ENCODE measurements at regions not wholly inside any gene's neighbourhood (a gene's known extent, or its start where the extent isn't known, plus 50 kb on each side); places are given as distances from the start of the nearest gene placed in this dataset.

DNA sequence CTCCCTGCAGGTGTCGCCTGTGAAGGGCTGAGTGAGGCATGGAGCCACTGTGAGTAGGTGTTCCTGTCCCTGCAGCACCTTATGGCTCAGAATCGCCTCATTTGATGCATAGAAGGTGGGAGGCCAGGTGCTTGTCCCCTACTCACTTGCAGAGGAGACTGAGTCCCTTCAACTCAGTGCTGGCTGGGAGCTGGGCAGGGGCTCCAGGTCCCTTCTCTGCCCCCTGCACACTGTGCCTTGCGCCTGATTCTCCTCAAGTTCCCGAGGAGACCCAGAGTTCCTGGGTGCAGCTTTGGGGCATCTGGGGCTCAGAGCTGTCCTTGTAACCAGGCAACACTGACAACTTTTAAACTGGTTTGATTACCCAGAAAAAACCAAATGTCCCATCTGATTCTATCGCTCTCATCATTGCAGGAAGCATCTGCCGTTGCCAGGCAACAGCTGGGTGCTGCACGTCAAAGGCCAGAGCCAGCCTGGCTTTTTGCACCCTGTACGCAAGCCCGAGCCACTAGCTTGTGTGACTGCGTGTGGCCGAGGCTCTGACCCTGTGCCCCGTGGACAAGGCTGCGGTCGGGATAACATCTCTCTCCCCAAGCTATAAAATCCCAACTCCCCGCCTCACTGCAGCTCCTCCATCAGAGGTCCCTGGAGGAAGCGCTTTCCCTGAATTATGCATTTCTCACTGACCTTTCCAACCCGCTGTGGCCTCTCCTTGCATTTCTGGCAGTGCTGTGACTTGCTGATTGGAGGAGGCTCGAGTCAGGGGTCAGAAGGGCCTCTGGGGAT is 130.8 kb upstream of the HDAC4 start:
- no peak for DNase-seq (ENCODE audit: low read depth)

DNA sequence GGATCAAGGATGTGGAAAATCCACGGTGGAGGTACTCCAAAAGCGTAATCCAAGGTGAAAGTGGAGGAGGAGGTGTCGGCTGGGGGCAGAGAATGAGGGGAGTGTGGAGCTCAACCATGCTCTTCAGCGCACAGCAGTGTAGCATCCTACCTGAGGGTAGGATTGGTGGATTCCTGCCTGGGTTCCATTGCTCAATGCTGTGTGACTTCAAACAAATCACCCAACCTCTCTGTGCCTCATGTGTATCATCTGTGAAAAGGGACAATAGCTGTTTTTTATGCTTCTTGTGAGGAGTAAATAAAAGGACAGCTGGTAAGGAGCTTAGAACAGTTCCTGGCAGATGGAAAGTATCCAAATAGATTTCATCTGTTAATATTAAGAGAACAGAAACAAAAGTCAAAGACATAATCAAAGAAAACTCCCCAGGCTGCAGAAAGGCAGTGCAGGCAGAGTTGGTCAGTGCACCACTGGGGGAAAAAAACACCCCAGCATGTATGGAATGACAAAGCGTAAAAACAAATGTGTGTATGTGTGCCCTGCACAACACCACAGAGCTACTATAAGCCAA is 130.0 kb upstream of the HDAC4 start:
- no peak for DNase-seq (ENCODE audit: low read depth)

DNA sequence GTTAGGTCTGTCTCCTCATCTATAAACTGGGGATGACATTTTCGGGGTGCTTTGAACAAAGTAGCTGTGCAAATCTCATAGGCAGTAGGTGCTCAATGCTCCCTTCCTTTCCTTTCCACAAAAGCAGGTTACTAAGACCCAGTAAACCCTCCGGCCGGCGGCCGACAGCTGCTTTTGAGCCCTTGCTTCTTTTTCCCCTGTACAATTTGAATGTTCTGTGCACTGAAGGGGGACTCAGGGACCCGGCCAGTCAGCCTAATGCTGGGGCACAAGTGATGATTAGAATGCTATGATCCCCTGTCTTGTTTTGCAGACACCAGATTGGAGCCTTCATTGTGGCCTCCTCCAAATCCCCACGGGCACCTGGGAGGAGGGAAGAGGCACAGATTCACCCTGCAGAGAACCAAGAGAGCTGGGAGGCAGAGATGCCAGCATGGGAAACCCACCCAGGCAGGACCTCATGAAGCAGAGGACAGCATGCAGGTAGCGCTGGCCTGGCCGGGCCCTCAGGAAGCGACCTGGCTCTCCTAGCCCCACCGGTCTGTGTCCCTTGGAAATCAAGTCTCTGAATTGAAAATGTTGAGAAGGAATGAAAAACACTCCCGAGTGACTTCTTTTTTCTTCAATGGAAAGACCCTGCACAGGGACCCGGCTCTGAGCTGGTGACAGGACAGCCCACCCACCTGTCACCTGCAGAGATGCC is 128.6 kb upstream of the HDAC4 start:
- no peak for DNase-seq (ENCODE audit: low read depth)

DNA sequence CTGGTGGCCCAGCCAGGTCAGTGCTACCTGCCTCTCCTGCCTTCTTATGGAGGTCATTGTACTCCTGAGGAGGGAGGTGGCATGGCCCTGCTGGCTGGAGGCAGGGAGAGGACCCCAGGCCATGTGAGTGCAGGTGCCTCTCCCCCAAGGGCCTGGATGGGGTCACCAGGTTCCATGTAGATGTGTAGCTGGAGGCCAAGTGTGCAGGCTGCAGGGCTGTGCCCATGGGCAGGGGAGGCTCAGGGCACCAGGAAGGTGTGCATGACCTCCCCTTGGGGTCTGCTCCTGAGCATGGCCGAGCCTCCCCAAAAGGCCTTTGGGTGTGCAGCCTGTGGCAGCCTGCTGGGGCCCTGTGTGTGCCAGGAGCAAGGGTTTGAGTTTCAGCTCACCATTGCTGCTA is 128.1 kb upstream of the HDAC4 start:
- DNase-seq (ENCODE audit: low read depth), result no peak

DNA sequence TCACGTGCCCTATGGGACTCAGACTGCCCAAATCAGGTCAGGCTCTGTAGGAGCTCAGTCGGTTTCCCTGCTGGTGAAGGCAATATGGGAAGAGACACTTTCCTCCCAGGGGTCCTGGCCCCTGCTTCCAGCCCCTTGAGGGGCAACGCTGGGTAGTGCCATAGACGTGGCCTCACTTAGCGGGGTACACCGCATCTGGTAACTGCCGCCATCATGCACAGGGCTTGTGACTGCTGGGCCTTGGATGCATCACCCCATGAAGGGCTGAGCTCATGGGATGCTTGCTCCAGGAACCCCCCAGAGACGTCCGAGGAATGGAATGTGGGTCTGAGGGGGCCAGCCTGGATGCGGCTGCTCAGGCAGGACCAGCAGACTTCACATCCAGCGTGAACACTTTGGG is 127.3 kb upstream of the HDAC4 start:
- no peak for DNase-seq (ENCODE audit: low read depth)

DNA sequence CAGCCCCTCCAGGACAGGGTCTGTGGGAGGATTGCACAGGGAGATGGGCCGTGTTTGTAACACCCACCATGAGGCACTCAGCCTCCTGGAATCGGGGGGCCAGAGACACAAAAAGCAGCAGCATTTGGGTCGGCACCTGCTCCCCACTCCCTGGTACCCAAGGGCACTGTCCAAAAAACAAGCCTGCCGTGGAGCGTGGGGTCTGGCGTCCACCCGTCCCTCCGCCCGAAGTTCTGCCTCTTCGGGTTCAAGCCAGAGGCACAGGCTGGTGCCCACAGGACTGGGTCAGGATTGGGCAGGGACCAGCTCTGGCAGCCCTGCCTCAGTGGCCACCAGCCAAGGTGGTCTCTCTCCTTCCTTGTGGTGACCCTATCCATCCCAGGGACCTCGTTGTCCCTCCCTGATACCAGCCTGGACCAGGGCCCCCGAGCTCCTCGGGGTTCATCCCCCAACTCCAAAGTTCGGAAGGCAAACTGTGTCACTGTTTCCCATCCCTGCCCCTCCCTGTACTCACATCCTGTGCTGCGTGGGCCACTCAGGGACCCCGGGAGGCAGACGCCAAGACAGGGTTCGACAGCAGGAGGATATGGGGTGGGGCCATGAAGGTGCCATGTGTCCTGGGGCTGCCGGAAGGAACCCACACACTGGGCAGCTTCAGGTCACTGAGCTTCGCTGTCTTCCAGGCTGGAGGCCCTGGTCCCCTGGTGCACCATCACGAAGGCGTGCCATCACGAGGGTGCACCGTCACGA is 126.0 kb upstream of the HDAC4 start:
- DNase-seq (ENCODE audit: low read depth), result no peak

DNA sequence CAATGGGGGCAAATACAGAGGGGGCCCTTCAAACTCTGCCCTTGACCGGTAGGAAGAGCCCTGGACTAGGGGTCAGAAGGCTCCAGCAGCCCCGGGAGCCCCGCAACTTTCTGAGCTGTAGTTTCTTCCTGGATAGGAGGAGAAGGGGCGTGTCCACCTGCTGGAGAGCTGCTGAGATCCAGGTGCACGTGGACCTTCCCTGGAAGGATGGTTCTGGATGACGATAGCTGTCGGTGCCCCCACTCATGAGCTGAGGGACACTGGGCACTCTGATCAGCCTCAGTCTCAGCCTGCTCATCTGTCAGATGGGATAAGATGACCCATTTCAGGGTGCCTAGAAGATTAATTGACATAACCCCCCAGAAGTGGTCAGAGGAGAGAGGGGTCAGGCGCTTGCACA is 125.2 kb upstream of the HDAC4 start:
- no peak for DNase-seq (ENCODE audit: low read depth)

DNA sequence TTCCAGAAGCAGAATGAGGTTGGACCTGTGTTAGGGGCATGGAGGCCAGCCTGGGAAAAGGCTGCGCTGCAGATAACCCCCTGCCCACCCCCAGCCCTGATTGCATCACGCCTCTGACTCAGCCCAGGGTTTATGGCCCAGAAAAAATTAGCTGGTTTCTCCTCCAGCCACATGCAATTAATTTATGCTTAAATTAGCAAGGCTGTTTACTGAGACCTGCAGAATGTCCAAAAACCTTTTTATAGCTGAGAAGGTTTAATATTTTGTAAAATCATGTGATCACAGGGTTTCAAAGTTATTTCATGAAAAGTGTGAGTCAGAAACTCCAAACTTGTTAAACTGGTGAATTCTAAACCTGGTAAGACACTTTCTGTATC is 123.1 kb upstream of the HDAC4 start:
- DNase-seq (ENCODE audit: low read depth), result no peak

DNA sequence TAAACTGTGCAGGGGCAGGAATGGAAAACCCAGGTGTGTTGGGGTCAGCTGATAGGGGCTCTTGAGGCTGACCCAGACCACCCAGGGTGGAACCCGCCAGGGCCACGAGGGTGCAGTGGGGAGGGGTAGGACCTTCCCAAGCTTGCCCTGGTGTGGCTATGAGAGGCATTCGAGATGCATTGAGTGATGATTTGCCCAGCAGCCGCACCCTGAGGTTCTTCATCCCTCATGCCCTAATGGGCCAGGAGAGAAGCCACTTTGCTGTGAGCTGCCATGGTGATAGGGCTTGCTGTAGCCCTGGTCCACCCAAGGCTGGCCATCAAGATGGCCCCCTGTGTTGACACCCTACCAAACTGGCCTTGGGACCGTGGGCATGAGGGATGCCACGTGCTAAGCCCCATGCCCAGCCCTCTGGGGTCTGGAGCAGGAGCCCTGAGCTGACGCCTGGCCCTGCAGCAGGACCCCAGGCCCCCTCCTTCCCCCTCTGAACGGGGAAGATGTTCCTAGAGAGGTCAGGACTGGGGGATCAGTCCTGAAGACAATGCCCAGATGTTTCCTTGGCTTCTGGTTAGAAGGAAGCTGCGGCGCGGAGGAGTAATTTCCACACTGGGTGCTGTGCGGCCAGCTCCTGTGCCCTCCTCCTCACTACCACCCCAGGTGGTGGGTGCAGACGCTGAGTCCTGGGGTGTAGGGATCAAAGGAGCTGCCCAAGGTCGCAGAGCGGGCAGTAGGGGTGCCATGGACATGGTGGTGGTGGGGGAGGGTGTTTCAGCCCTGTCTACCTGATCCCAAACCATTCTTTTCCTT is 122.5 kb upstream of the HDAC4 start:
- no peak for DNase-seq (ENCODE audit: low read depth)

DNA sequence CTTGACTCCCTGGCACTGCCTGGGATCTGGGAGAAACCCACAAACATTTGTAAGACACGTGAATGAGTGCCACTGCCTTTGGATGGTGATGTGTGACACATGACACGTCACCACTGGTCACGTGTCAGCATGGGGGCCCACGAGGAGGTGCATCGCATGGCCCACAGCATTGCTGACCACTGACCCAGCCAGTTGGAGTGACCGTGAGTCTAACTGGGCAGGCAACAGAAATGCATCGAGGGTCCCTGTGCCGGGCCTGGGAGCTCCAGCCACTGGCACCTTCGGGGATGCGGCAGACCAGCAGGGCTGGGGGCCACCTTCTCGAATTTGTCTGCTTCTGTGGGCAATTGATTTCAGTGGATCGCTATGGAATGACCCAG is 121.9 kb upstream of the HDAC4 start:
- no peak for DNase-seq (ENCODE audit: low read depth)

DNA sequence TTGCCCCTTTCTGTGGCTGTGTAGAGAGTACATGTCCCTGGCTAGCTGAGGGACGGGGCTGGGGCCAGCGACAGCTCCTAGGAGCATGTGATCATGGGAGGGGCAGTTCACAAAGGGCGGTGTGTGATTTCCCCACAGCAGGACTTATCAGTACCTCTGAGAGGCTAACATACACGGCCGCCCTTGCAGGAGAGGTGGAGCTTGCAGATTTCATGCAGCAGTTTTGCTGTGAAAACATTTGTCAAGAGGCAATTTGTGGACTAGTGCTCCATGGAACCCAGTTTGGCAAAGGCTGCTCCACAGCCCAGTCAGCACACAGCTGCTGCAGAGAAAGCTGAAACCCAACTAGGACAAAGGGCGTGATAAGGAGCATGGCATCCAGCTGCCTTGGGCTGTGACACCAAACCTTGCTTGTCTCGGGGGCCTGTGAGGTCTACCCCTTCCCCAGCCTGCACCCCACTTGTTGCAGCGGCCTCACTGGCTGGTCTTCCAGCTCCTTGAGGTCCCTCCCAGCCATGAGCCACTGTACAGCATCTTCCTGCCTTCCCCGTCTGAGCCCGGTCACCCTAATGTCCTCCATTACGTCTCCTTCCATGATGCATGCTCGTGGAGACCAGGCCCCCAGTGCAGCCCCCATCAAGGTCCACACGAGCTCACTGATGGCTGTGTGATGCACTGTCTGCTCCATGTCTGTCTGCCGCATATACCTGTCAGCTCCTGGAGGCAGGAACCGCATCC is 121.4 kb upstream of the HDAC4 start:
- no peak for DNase-seq (ENCODE audit: low read depth)

DNA sequence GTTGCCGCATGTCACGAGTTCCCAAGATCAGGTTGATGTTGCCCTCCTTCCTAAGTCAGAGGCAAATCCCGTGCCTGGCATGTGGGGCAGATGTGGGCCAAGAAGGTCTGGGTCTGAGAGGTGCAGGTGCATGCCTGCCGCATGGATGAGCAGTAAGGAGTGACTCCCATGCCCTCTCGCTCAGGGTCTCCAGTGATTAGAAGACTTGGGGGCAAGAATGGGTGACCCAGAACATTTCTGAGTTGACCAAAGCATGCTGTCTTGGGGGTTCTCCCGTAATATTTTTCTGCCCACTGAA is 120.6 kb upstream of the HDAC4 start:
- no peak for DNase-seq (ENCODE audit: low read depth)

DNA sequence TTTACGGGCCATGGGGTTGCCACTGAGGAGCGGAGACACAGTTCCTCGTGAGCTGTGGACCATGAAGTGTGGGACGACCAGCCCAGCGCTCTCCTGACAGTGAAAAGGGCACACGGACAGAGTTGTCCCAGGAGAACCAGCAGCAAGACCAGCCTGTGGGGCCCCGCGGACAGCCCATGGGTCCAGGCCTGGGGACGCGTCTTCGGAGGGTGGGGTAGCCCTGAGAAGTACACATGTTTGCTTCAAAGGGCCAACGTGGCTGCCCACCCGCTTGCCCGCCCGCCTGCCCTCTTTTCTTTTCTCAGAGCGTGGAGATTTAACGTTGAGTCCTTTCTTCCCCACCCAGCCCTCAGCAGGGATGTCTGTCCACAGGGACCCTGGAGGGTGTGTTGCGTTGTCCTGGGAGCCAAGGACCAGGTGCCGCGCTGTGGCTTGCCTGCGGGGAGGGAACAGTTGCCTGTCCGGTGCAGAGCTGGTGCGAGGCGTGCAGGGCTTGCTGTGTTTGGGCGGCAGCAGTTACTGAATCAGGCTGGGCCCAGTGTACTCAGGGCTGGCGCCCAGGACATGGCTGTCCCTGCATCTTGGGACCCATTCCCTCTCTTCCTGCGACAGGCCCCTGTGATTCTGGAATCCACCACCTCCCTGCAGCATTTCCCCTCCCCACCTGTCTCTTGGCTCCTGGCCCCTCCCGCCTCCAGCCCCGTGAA is 120.1 kb upstream of the HDAC4 start:
- DNase-seq (ENCODE audit: low read depth), result no peak

DNA sequence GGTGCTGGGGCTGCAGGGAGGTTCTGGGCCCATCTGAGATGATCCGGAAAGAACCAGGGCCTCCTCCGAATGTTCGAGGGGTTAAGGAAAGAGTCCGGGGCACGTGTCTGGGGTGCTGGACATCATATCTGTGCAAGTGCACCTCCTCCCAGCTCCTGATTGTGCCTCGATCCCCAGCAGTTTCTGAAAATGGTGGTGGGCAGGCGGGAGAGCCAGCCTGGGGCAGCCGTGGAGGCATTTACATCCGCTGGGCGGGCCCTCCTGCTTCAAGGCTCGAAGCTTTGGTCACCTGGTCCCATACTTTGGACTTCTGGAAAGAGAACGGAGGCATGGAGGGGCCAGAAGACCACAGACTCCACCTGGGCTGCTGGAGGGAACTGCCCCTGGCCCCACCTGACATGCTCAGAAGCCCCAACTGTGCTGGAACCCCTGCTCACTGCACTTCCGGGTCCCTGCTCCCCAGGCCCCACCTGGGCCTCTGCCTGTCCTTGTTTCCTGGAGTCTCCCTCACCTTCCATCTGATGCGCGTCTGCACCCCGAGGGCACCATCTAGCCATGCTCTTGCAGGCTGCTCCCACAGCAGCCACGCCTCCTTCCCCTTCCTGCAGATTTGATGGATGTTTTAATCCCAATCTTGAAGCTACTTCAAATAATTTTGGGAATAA is 119.2 kb upstream of the HDAC4 start:
- DNase-seq (ENCODE audit: low read depth), result no peak

DNA sequence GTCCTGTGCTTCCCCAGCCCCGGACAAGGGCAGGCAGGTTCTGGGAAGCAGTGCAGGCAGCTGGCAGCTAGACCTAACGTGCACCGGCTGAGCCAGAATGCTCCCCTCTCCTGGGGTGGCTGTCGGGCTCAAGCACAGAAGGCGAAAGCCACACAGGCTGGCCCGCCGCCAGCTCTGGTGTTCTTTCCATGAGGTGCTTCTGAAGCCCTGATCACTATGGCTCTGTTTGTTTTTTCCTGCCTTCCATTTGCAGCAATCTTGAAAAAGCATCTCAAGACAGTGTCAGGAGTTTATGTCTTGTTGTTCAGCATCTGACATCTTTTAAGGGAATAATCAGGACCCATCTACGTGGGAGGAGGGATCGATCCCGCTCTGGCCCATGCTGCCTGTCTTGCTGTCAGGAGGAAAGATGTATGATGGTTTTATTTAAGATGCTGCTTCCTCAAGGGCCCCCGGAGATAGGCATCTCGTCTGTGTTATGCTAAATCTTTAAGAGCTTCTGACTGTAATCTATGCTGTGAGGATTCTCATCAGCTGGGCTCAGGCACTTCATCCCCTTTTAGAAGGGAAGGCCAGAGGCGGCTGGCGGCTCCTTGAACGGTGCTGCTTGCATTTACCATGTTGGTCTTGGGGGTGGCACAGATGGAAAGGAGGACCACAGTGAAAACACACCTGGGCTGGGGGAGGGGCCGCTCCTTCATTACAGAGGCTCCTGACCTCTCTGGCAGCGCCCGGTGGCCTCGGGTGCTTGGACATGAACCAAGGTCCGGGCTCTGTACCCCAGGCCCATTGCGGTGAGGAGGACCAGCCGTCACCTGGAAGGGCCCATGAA is 118.5 kb upstream of the HDAC4 start:
- no peak for DNase-seq (ENCODE audit: low read depth)

DNA sequence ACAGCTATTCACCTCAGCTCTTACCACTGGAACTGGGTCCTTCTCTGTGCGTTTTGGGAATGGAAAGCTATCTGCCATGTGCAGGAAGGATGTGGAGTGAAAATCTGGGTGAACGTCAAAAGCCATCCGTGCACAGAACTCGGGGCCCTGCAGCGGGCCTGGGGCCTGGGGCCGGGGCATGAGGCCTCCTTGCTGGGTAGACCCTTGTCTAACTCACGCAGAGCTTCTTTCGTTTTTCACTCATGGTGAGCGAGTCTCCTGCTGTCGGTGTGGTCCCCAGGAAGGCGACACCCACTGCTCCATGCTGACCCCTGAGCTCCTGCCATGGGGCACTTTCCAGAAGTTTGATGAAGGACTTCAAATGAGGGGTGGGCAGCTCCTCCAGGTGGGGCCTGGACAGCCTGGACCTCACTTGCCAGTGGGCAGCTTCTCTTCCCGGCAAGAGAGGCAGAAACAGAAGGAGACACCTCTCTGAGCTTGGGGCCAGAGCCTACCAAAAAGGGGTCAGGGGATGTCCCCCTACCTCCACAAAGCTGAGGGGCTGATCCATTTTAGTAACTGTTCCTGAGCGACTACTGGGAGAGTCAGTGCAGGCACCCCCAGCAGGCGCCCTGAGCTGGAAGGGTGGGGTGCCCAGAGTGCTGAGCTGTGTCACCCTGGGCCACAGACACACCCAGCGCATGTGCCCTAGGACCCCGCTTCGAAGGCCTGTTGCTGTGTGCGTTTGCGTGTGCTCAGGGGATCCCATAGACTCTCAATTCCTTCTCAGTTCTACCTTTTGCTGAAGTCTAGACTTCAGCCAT is 117.7 kb upstream of the HDAC4 start:
- DNase-seq (ENCODE audit: low read depth), result no peak

DNA sequence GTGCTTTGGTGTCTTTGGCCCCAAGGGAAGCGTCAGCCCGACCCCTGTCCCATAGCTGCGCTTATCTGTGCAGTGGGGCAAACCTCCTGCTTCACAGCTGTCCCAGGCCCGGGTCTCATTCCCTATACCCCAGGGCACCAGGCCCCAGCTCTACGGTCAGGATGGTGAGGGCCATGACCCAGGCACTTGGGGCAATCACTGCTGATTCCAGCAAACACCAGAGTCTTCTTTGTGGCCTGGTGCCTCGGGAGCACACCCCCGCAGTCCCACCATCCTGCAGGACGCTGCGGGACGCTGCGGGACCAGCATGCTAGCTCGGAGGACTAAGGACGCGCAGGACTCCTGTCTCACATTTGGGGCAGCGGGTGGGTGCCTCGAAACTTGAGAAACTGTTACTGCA is 116.9 kb upstream of the HDAC4 start:
- DNase-seq (ENCODE audit: low read depth), result no peak

DNA sequence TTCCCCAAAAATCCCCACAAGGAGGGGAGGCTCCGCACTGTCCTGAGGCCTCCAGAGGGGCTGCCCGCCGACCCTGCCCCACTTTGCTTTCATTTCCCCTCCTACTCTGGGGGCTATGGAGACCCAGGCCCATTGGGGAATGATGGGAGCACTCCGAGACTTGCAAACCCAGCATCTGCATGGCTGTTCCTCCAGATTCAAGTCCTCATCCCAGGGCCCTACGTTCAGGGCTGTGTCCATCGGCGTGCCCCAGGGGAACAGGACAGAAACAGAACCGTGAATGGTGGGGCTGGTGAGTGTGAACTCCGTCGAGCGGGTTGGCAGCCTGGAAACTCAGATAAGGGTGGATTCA is 116.1 kb upstream of the HDAC4 start:
- DNase-seq (ENCODE audit: low read depth), result no peak
